Adrenal gland (tissue), 9 donors: ENCODE measurements at regions not wholly inside any gene's neighbourhood (a gene's known extent, or its start where the extent isn't known, plus 50 kb on each side); places are given as distances from the start of the nearest gene placed in this dataset.
A peak's percentile ranks its signal among the peaks of the same experiment; 100 is the strongest.

Source experiments
- DNase-seq, 7 donors: peaks; one replicate each; pipeline ENCODE4 v3.0.0-alpha.2; 2019 to 2020
- H3K27ac ChIP-seq, 5 donors: fragments of 200-600 bp; sonication (generic) in 4 of 5; 1 replicate in 3 of 5; 2 replicates in 2 of 5; pipeline versions ENCODE4 v1.5.1 to v1.8.0; 2016 to 2020; ENCODE audit warnings: mild to moderate bottlenecking in 1 of 5
- H3K27me3 ChIP-seq: fragments of 200-600 bp; 2 replicates; pipeline ENCODE4 v1.8.0; 2021
- H3K36me3 ChIP-seq, 2 donors: fragments of 200-600 bp; replicated peaks in 1 of 2; 1 replicate in 1 of 2; 2 replicates in 1 of 2; pipeline versions ENCODE4 v1.5.1 to v1.8.0; 2018 to 2022
- H3K4me1 ChIP-seq, 2 donors: fragments of 200-600 bp; replicated peaks in 1 of 2; 1 replicate in 1 of 2; 2 replicates in 1 of 2; pipeline versions ENCODE4 v1.5.1 to v1.8.0; 2018 to 2021
- H3K4me3 ChIP-seq, 4 donors: fragments of 200-600 bp; sonication (generic) in 3 of 4; one replicate each; pipeline ENCODE4 v1.5.1; 2016 to 2018
- H3K9me3 ChIP-seq, 3 donors: fragments of 200-600 bp; sonication (generic) in 1 of 3; replicated peaks in 1 of 3; 1 replicate in 2 of 3; 2 replicates in 1 of 3; pipeline versions ENCODE4 v1.5.1 to v1.8.0; 2016 to 2021
- POLR2A ChIP-seq, 2 donors: fragments of 450-650 bp; IDR thresholded peaks; one replicate each; pipeline ENCODE4 v1.6.1; 2017; ENCODE audit warnings: antibody characterized with exemption in 2 of 2, mild to moderate bottlenecking in 2 of 2, moderate library complexity in 1 of 2
- WGBS, 4 donors: extraction: QIAGEN DNeasy Blood & Tissue Kit in 2 of 4; methylation state at CpG; one replicate each; pipeline versions ENCODE4 v1.1.5 to v1.1.7; 2013 to 2017; 5-methylcytosine and 5-hydroxymethylcytosine counted together
- intact Hi-C, 2 donors: fragments of 100-400 bp; cut with DNase I; formaldehyde crosslinking; loops; one replicate each; pipeline versions ENCODE4 v1.14.1 to v1.15.0; 2022 to 2023
- TF ChIP-seq, protein P1 (sequence below), 6 experiments: fragments of 450-650 bp in 4 of 6; fragments of 200-600 bp in 2 of 6; sonication (generic) in 1 of 6; IDR thresholded peaks; 1 replicate in 5 of 6; 2 replicates in 1 of 6; pipeline versions ENCODE4 v1.5.1 to v1.8.0; 2016 to 2021; ENCODE audit warnings: antibody characterized with exemption in 6 of 6, mild to moderate bottlenecking in 2 of 6, moderate library complexity in 1 of 6
- donor health status: healthy with polysubstance abuse.
- donor health status: Bipolar disorder and iron deficiency.
- donor health status: DM: yes; HTN: yes; CAD: no.
- donor health status: DM: no; HTN: no; CAD: no.
- donor health status: DM: no; HTN: no; CAD: no.

DNA sequence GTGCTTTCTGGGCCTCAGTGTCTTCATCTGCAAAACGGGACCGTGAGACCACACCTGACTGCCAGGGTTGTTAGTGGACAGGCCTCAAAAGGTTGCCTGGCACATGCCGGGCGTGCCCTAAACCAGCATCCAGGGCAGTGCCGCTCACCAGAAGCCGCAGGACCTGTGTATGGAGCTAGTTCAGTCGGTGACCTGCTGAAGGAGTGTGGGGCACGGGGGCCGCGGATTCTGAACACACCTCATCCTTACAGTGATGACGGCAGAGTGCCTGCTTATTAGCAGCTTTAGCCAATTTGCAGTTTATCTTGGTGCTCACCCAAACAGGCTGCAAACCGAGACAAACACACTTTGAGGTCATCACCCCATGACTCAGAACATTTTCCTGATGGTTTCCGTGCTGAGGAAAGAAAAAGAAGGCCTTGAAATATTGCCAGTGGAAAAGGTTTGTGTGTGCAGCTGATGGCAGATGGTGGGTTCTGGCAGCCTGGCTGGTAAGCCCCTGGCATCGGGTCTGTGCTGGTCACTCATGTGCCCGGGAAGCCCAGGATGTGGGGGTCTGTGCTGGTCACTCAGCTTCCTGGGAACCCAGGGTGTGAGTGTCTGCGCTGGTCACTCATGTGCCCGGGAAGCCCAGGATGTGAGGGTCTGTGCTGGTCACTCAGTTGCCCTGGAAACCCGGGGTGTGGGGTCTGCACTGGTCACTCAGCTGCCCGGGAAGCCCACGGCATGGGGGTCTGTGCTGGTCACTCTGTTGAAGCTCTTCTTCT is 153.8 kb downstream of the ERMARD start:
- WGBS, 4 donors, result 16 to 53% (median 47%) methylated on average over 5 to 20 of the region's 20 CpGs

DNA sequence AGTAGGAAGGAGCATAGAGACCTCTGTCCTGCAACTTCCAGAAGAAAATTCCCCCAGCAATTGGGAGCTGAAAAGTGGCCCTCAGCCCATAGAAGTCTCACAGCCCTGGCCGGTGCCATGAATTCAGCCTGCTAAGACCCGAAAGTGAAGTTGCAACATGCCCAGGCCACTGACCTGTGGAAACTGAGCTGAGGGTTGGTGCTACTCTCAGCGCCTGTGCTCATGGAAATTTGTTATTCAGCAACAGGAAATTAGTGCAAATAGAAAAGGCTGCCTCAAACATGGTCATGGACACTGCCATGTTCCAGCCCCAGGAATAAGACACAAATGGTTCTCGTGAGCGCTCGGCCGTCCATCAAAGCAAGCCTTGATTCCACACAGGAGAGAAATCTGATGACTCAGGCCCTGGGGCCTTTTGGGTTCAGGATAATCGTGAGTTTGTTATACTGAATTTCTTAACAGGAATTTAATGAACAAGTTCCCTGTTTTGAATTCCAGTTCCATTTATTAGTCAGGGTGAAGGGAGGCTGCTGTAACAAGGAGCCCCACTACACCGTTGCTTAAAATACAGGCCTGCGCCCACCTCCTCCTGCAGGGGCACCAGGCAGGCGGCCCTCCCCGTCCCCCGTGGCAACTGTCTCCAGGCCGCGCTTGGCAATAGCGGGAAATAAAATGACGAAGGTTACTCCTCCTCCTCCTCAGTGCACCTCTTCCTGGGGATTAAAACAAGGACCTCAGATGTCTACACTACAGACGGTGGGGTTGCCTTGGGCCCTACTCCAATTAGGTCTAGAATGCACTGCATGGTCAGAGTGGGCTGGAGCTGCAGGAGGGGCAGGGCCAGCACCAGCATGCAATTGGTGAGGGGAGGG is 152.9 kb downstream of the ERMARD start:
- H3K36me3 ChIP-seq, result no peaks in the 10 kb centered on the region
- TF ChIP-seq POLR2A (IDR thresholded peaks at IDR 0.05), result no peak
- TF ChIP-seq, protein P1, sequence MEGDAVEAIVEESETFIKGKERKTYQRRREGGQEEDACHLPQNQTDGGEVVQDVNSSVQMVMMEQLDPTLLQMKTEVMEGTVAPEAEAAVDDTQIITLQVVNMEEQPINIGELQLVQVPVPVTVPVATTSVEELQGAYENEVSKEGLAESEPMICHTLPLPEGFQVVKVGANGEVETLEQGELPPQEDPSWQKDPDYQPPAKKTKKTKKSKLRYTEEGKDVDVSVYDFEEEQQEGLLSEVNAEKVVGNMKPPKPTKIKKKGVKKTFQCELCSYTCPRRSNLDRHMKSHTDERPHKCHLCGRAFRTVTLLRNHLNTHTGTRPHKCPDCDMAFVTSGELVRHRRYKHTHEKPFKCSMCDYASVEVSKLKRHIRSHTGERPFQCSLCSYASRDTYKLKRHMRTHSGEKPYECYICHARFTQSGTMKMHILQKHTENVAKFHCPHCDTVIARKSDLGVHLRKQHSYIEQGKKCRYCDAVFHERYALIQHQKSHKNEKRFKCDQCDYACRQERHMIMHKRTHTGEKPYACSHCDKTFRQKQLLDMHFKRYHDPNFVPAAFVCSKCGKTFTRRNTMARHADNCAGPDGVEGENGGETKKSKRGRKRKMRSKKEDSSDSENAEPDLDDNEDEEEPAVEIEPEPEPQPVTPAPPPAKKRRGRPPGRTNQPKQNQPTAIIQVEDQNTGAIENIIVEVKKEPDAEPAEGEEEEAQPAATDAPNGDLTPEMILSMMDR (IDR thresholded peaks at IDR 0.05), result no peak
- H3K27ac ChIP-seq, result peak overlapping the region in 1 of 5 donors; percentile 20
- no peak for DNase-seq
- 92 to 96% (median 94%) methylated on average over 16 to 18 of the region's 18 CpGs for WGBS, 4 donors
- no peaks in the 10 kb centered on the region for H3K9me3 ChIP-seq
- H3K27me3 ChIP-seq, result no peaks in the 10 kb centered on the region
- intact Hi-C loops, result no loop called here
- H3K4me1 ChIP-seq, result peaks cover 0 to 7% of the 10 kb centered on the region in 2 donors
- no peak overlapping the region for H3K4me3 ChIP-seq

More for the DNA sequence above, 153.8 kb downstream of the ERMARD start:
- intact Hi-C loops, result no loop called here
- H3K36me3 ChIP-seq, result no peaks in the 10 kb centered on the region
- H3K27me3 ChIP-seq, result no peaks in the 10 kb centered on the region
- H3K27ac ChIP-seq, result peak overlapping the region in 1 of 5 donors; percentile 35
- no peak overlapping the region for H3K4me3 ChIP-seq
- TF ChIP-seq, protein P1 (IDR thresholded peaks at IDR 0.05), result no peak
- TF ChIP-seq POLR2A (IDR thresholded peaks at IDR 0.05), result no peak
- H3K4me1 ChIP-seq, result peaks cover 0 to 7% of the 10 kb centered on the region in 2 donors
- peak; percentile 37 to 77 (median 64) for DNase-seq
- no peaks in the 10 kb centered on the region for H3K9me3 ChIP-seq

DNA sequence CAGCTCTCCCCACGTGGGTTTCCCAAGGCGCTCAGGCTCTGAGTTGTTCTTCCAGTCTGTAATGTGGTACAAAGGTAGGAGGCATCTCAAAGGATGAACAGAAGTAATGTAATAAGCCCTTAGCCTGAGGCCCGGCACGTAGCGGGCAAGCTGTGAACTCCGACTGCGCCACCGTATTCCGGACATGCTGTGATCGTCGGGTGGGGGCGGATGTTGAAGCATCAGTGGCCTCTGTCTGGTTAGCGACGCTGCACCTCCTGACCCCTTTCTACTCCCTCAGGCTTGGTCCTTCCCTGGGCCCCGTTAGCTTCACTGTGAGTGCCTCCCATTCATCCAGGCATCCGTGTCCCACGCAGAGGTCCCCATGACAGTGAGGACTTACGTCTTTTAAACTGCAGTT is 151.7 kb downstream of the ERMARD start:
- H3K27me3 ChIP-seq, result no peaks in the 10 kb centered on the region
- no peak for TF ChIP-seq POLR2A (IDR thresholded peaks at IDR 0.05)
- H3K9me3 ChIP-seq, result no peaks in the 10 kb centered on the region
- no peak overlapping the region for H3K4me3 ChIP-seq
- WGBS, 4 donors, result 95 to 98% (median 96%) methylated on average over 14 to 18 of the region's 18 CpGs
- intact Hi-C loops, result no loop called here
- peaks cover 0 to 7% of the 10 kb centered on the region in 2 donors for H3K4me1 ChIP-seq
- H3K36me3 ChIP-seq, result no peaks in the 10 kb centered on the region
- DNase-seq, result no peak
- no peak overlapping the region for H3K27ac ChIP-seq

DNA sequence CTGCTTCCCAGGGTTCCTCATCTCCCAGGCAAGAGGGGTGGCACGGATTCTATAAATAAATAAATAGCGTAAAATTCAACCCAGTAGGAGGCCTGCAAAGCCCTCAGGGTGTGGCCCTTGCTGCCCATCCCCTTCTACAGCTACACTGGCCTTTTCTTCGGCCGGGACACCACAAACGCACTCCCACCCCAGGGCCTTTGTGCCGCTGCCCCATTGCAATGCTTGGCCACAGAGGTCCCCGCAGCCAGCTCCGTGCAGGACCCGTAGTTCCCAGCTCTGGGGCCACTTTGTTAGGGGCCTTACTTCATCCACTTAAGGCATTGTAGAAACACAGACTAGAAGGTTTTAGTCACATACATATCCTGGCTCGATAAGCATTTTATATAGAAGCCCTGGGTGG is 151.2 kb downstream of the ERMARD start:
- H3K4me3 ChIP-seq, result no peak overlapping the region
- H3K27ac ChIP-seq, result no peak overlapping the region
- WGBS, 4 donors, result 96 to 99% (median 96%) methylated on average over 10 of the region's 10 CpGs
- intact Hi-C loops, result no loop called here
- H3K4me1 ChIP-seq, result peaks cover 0 to 7% of the 10 kb centered on the region in 2 donors
- H3K9me3 ChIP-seq, result no peaks in the 10 kb centered on the region
- no peak for DNase-seq
- TF ChIP-seq, protein P1 (IDR thresholded peaks at IDR 0.05), result no peak
- TF ChIP-seq POLR2A (IDR thresholded peaks at IDR 0.05), result no peak
- no peaks in the 10 kb centered on the region for H3K36me3 ChIP-seq
- H3K27me3 ChIP-seq, result no peaks in the 10 kb centered on the region
